Astrocyte (in vitro differentiated cells and primary cell): ENCODE measurements at regions not wholly inside any gene's neighbourhood (a gene's known extent, or its start where the extent isn't known, plus 50 kb on each side); places are given as distances from the start of the nearest gene placed in this dataset.
"Not testable (repeated sequence)": the region's sequence is repeated elsewhere in the genome, so short reads cannot be mapped to it uniquely, and the experiment has no call there.

Experiments used
- DNase-seq: peaks from one replicate; pipeline ENCODE4 v3.0.0-alpha.2; 2010; ENCODE audit warnings: low read depth
- FAIRE-seq: peaks from 2 replicates; lab custom pipeline; 2011; peaks lifted over from hg19 to GRCh38; lab: Jason Lieb, UNC
- H2AFZ ChIP-seq: 2 replicates; pipeline ENCODE4 v1.6.0; 2012; ENCODE audit warnings: low read depth, low read length, inconsistent platforms
- H3K27ac ChIP-seq: 2 replicates; pipeline ENCODE4 v1.5.1; 2011; ENCODE audit warnings: low read depth, low read length, inconsistent platforms
- H3K27me3 ChIP-seq: 2 replicates; pipeline ENCODE4 v1.6.0; 2011; ENCODE audit warnings: low read length, inconsistent platforms; ENCODE audit not compliant: insufficient read depth
- H3K36me3 ChIP-seq: 2 replicates; pipeline ENCODE4 v1.5.1; 2011; ENCODE audit warnings: low read length, inconsistent platforms; ENCODE audit not compliant: insufficient read depth
- H3K4me1 ChIP-seq: 2 replicates; pipeline ENCODE4 v1.5.1; 2011; ENCODE audit warnings: low read length, inconsistent platforms; ENCODE audit not compliant: insufficient read depth
- H3K4me2 ChIP-seq: 2 replicates; pipeline ENCODE4 v1.6.0; 2012; ENCODE audit warnings: low read length, inconsistent platforms
- H3K4me3 ChIP-seq: 2 replicates; pipeline ENCODE4 v1.5.1; 2011; ENCODE audit warnings: low read depth, mild to moderate bottlenecking, low read length, inconsistent platforms; ENCODE audit not compliant: insufficient read depth
- H3K79me2 ChIP-seq: 2 replicates; pipeline ENCODE4 v1.6.0; 2012; ENCODE audit warnings: mild to moderate bottlenecking, low read length, inconsistent platforms; ENCODE audit not compliant: insufficient read depth
- H3K9ac ChIP-seq: 2 replicates; pipeline ENCODE4 v1.6.0; 2012; ENCODE audit warnings: mild to moderate bottlenecking, low read length, inconsistent platforms
- H3K9me3 ChIP-seq: 2 replicates; pipeline ENCODE4 v1.5.1; 2012; ENCODE audit warnings: low read depth, mild to moderate bottlenecking, low read length, inconsistent platforms; ENCODE audit not compliant: insufficient read depth
- H4K20me1 ChIP-seq: 2 replicates; pipeline ENCODE4 v1.6.0; 2012; ENCODE audit warnings: low read length, inconsistent platforms; ENCODE audit not compliant: insufficient read depth
- H3K27ac Mint-ChIP-seq: one replicate; pipeline ENCODE4 v1.8.0; 2021; ENCODE audit warnings: mild to moderate bottlenecking, mixed read lengths; ENCODE audit not compliant: unreplicated experiment
- H3K27me3 Mint-ChIP-seq: one replicate; pipeline ENCODE4 v1.8.0; 2021; ENCODE audit warnings: low read depth, mixed read lengths; ENCODE audit not compliant: unreplicated experiment
- H3K36me3 Mint-ChIP-seq: one replicate; pipeline ENCODE4 v1.8.0; 2021; ENCODE audit warnings: low read depth, mixed read lengths; ENCODE audit not compliant: unreplicated experiment
- H3K4me1 Mint-ChIP-seq: one replicate; pipeline ENCODE4 v1.8.0; 2021; ENCODE audit warnings: low read depth, mixed read lengths; ENCODE audit not compliant: unreplicated experiment
- H3K4me3 Mint-ChIP-seq: one replicate; pipeline ENCODE4 v1.8.0; 2021; ENCODE audit warnings: mild to moderate bottlenecking, moderate library complexity, mixed read lengths; ENCODE audit not compliant: unreplicated experiment
- H3K9me3 Mint-ChIP-seq: one replicate; pipeline ENCODE4 v1.8.0; 2021; ENCODE audit warnings: mild to moderate bottlenecking, mixed read lengths; ENCODE audit not compliant: unreplicated experiment
- EZH2 ChIP-seq: IDR thresholded peaks from 2 replicates; pipeline ENCODE4 v1.6.1; 2012; ENCODE audit warnings: mild to moderate bottlenecking, low read length, inconsistent platforms; ENCODE audit not compliant: insufficient read depth
- TF ChIP-seq, protein P1 (sequence below): IDR thresholded peaks from 2 replicates; pipeline ENCODE4 v1.5.1; 2011; ENCODE audit warnings: low read depth, mild to moderate bottlenecking, inconsistent platforms, low read length, moderate library complexity; ENCODE audit not compliant: insufficient read depth

DNA sequence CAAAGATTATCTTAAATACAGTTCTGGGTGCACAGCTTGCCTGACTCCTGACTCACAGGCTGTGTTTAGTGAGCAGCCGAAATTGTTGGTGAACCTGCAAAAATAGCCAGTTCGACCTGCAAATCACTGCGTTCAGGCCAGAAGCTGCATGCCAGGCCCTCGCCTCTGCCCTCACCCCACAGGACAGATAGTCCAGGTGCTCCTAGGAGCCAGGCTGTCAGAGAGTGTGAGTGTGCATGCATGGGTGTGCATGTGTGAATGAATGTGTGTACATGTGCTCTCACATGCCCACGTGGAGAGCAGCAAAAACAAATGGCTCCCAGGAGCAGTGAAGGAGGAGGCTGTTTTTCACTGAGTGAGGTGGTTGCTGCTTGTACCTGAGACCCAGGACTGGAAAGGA, 131.8 kb downstream of the ABCC12 start:
- no peak for DNase-seq
- Histone ChIP-seq H2AFZ (no peak overlapping the region), H3K4me3 (no peak overlapping the region), H4K20me1 (no peaks in the 10 kb centered on the region), H3K9me3 (no peaks in the 10 kb centered on the region), H3K4me1 (no peaks in the 10 kb centered on the region), H3K79me2 (no peaks in the 10 kb centered on the region), H3K27ac (no peak overlapping the region), H3K36me3 (no peaks in the 10 kb centered on the region), H3K4me2 (no peak overlapping the region), H3K27me3 (peaks cover 3% of the 10 kb centered on the region), H3K9ac (no peak overlapping the region)
- H3K9me3 Mint-ChIP-seq = peaks cover 2% of the 10 kb centered on the region
- no peak overlapping the region for H3K27ac Mint-ChIP-seq
- no peaks in the 10 kb centered on the region for H3K36me3 Mint-ChIP-seq
- peaks cover 5% of the 10 kb centered on the region for H3K4me1 Mint-ChIP-seq
- FAIRE-seq = no peak
- H3K4me3 Mint-ChIP-seq = no peak overlapping the region
- no peak for TF ChIP-seq EZH2
- TF ChIP-seq, protein P1, sequence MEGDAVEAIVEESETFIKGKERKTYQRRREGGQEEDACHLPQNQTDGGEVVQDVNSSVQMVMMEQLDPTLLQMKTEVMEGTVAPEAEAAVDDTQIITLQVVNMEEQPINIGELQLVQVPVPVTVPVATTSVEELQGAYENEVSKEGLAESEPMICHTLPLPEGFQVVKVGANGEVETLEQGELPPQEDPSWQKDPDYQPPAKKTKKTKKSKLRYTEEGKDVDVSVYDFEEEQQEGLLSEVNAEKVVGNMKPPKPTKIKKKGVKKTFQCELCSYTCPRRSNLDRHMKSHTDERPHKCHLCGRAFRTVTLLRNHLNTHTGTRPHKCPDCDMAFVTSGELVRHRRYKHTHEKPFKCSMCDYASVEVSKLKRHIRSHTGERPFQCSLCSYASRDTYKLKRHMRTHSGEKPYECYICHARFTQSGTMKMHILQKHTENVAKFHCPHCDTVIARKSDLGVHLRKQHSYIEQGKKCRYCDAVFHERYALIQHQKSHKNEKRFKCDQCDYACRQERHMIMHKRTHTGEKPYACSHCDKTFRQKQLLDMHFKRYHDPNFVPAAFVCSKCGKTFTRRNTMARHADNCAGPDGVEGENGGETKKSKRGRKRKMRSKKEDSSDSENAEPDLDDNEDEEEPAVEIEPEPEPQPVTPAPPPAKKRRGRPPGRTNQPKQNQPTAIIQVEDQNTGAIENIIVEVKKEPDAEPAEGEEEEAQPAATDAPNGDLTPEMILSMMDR = no peak
- peaks cover 8% of the 10 kb centered on the region for H3K27me3 Mint-ChIP-seq

DNA sequence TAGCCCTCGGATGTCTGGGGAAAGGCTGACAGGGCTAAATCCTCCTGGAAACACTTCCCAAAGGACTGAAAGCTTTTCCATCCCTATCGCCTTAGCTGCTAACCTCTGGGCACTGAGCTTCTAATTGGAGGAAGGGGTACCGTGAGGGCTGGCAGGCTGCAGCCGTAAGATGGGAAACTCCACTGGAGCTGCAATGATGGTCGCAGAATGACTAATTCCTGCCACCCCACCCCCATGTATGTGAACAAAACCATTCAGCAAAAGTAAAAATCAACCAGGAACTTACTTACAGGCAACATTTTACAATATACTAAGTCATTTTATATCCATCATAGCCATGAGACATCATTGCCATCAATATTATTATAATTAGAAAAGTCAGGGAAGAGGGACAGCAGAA, 133.3 kb downstream of the ABCC12 start:
- Mint-ChIP-seq H3K27ac (no peak overlapping the region), H3K36me3 (no peaks in the 10 kb centered on the region), H3K27me3 (peaks cover 8% of the 10 kb centered on the region), H3K4me1 (peaks cover 5% of the 10 kb centered on the region), H3K4me3 (no peak overlapping the region), H3K9me3 (peaks cover 2% of the 10 kb centered on the region)
- FAIRE-seq (no peak), DNase-seq (no peak)
- Histone ChIP-seq H3K79me2 (no peaks in the 10 kb centered on the region), H3K4me2 (no peak overlapping the region), H4K20me1 (no peaks in the 10 kb centered on the region), H2AFZ (no peak overlapping the region), H3K36me3 (no peaks in the 10 kb centered on the region), H3K9me3 (no peaks in the 10 kb centered on the region), H3K27ac (no peak overlapping the region), H3K27me3 (peaks cover 3% of the 10 kb centered on the region), H3K4me1 (no peaks in the 10 kb centered on the region), H3K9ac (no peak overlapping the region), H3K4me3 (no peak overlapping the region)
- TF ChIP-seq EZH2 = no peak
- TF ChIP-seq, protein P1 = no peak

DNA sequence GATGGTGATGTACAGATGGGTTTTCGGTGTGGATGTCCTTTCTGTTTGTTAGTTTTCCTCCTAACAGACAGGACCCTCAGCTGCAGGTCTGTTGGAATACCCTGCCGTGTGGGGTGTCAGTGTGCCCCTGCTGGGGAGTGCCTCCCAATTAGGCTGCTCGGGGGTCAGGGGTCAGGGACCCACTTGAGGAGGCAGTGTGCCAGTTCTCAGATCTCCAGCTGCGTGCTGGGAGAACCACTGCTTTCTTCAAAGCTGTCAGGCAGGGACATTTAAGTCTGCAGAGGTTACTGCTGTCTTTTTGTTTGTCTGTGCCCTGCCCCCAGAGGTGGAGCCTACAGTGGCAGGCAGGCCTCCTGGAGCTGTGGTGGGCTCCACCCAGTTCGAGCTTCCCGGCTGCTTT, 135.2 kb downstream of the ABCC12 start:
- H3K4me1 ChIP-seq, H3K9me3 Mint-ChIP-seq, H4K20me1 ChIP-seq, H3K4me3 ChIP-seq, H3K4me3 Mint-ChIP-seq, H3K9ac ChIP-seq, H3K27me3 ChIP-seq, H3K27ac Mint-ChIP-seq, H3K4me1 Mint-ChIP-seq, H3K9me3 ChIP-seq, H3K36me3 Mint-ChIP-seq, H2AFZ ChIP-seq, H3K27ac ChIP-seq, H3K4me2 ChIP-seq, H3K27me3 Mint-ChIP-seq, FAIRE-seq, DNase-seq, H3K79me2 ChIP-seq, H3K36me3 ChIP-seq: not testable (repeated sequence)
